Pancreas (tissue), 10 donors: ENCODE measurements at regions not wholly inside any gene's neighbourhood (a gene's known extent, or its start where the extent isn't known, plus 50 kb on each side); places are given as distances from the start of the nearest gene placed in this dataset.

ENCODE experiments used
- ATAC-seq, 4 donors: fragments of 200-7000 bp; cut with Tn5 transposase; one replicate each; pipeline versions ENCODE4 v1.8.0 to v1.9.1; 2020; ENCODE audit warnings: mild to moderate bottlenecking in 4 of 4, moderate library complexity in 4 of 4
- DNase-seq, 6 donors: peaks; one replicate each; pipeline ENCODE4 v3.0.0-alpha.2; 2020
- FAIRE-seq: peaks from 2 replicates; lab custom pipeline; 2012; peaks lifted over from hg19 to GRCh38; lab: Jason Lieb, UNC
- H3K27ac ChIP-seq, 4 donors: fragments of 200-600 bp; sonication (generic); 1 replicate in 3 of 4; 2 replicates in 1 of 4; pipeline versions ENCODE4 v1.5.0 to v1.8.0; 2020
- H3K27me3 ChIP-seq, 4 donors: fragments of 200-600 bp; one replicate each; pipeline ENCODE4 v1.8.0; 2021
- H3K36me3 ChIP-seq, 3 donors: fragments of 200-600 bp; sonication (generic) in 1 of 3; one replicate each; pipeline versions ENCODE4 v1.5.0 to v1.8.0; 2020 to 2021
- H3K4me1 ChIP-seq, 3 donors: fragments of 200-600 bp; one replicate each; pipeline ENCODE4 v1.8.0; 2021
- H3K4me3 ChIP-seq, 4 donors: fragments of 200-600 bp; sonication (generic) in 2 of 4; one replicate each; pipeline versions ENCODE4 v1.5.0 to v1.8.0; 2020 to 2021
- H3K9me3 ChIP-seq, 4 donors: fragments of 200-600 bp; one replicate each; pipeline ENCODE4 v1.8.0; 2021
- CTCF ChIP-seq, 4 donors: fragments of 200-600 bp; sonication (generic) in 3 of 4; IDR thresholded peaks; one replicate each; pipeline versions ENCODE4 v1.5.0 to v1.8.0; 2021; ENCODE audit warnings: antibody characterized with exemption in 4 of 4
- WGBS, 2 donors: extraction: QIAGEN DNeasy Blood & Tissue Kit; methylation state at CpG; one replicate each; pipeline ENCODE4 v1.1.7; 2013; 5-methylcytosine and 5-hydroxymethylcytosine counted together
- intact Hi-C, 3 donors: fragments of 100-400 bp; cut with DNase I; formaldehyde crosslinking; loops; one replicate each; pipeline versions ENCODE4 v1.11.1 to v1.14.2; 2022
- donor health status: healthy with polysubstance abuse.
- donor health status: DM: no; HTN: no; CAD: no; lungs with moderate emphysema.
- donor health status: DM: no; HTN: no; CAD: no.
- donor health status: control.
- donor health status: control.
- donor health status: Bipolar disorder and iron deficiency.
- donor health status: DM: yes; HTN: yes; CAD: no.
- donor health status: DM: no; HTN: no; CAD: no.
- donor health status: DM: no; HTN: no; CAD: no.
- donor health status: DM: yes; HTN: yes; CAD: no.

- no peak for TF ChIP-seq CTCF (IDR thresholded peaks at IDR 0.05)
- 67 to 70% methylated on average over 1 of the region's 1 CpG for WGBS, 2 donors
These were observed 225.5 kb upstream of the VRK2 start for GRCh38 chr2:57821088-57821487.

GRCh38 chr2:57828221-57828620, 218.4 kb upstream of the VRK2 start:
- H3K4me3 ChIP-seq = no peak overlapping the region
- TF ChIP-seq CTCF (IDR thresholded peaks at IDR 0.05) = no peak
- FAIRE-seq = no peak

More at GRCh38 chr2:57821088-57821487, 225.5 kb upstream of the VRK2 start:
- DNase-seq = no peak
- H3K4me3 ChIP-seq = no peak overlapping the region
- intact Hi-C loops = no loop called here
- ATAC-seq = no peak
- H3K36me3 ChIP-seq = no peaks in the 10 kb centered on the region
- H3K4me1 ChIP-seq = no peaks in the 10 kb centered on the region
- no peaks in the 10 kb centered on the region for H3K9me3 ChIP-seq
- FAIRE-seq = no peak
- H3K27ac ChIP-seq = no peak overlapping the region
- H3K27me3 ChIP-seq = no peaks in the 10 kb centered on the region

GRCh38 chr2:57834666-57835065, 211.9 kb upstream of the VRK2 start:
- ATAC-seq = no peak
- Histone ChIP-seq H3K27me3 (no peaks in the 10 kb centered on the region), H3K9me3 (no peaks in the 10 kb centered on the region), H3K4me3 (no peak overlapping the region), H3K4me1 (no peaks in the 10 kb centered on the region), H3K27ac (no peak overlapping the region), H3K36me3 (no peaks in the 10 kb centered on the region)
- no peak for DNase-seq
- no peak for FAIRE-seq
- intact Hi-C loops = no loop called here
- TF ChIP-seq CTCF (IDR thresholded peaks at IDR 0.05) = no peak

More at GRCh38 chr2:57828221-57828620, 218.4 kb upstream of the VRK2 start:
- H3K36me3 ChIP-seq = no peaks in the 10 kb centered on the region
- intact Hi-C loops = no loop called here
- no peaks in the 10 kb centered on the region for H3K4me1 ChIP-seq
- 78 to 87% methylated on average over 4 of the region's 4 CpGs for WGBS, 2 donors
- no peak overlapping the region for H3K27ac ChIP-seq
- DNase-seq = no peak
- ATAC-seq = no peak
- H3K9me3 ChIP-seq = no peaks in the 10 kb centered on the region
- no peaks in the 10 kb centered on the region for H3K27me3 ChIP-seq

- no peak overlapping the region for H3K27ac ChIP-seq
- WGBS, 2 donors = 93% methylated on average over 1 of the region's 1 CpG
These were observed 204.1 kb upstream of the VRK2 start for GRCh38 chr2:57842531-57842930.

GRCh38 chr2:57843158-57843557, 203.4 kb upstream of the VRK2 start:
- Histone ChIP-seq H3K27ac (no peak overlapping the region), H3K27me3 (no peaks in the 10 kb centered on the region), H3K4me3 (no peak overlapping the region), H3K4me1 (no peaks in the 10 kb centered on the region), H3K36me3 (no peaks in the 10 kb centered on the region), H3K9me3 (no peaks in the 10 kb centered on the region)
- DNase-seq (no peak), FAIRE-seq (no peak), ATAC-seq (peak in 1 of 4 donors; percentile 38)
- no peak for TF ChIP-seq CTCF (IDR thresholded peaks at IDR 0.05)
- WGBS, 2 donors = 41 to 52% methylated on average over 3 of the region's 3 CpGs
- intact Hi-C loops = no loop called here

More at GRCh38 chr2:57842531-57842930, 204.1 kb upstream of the VRK2 start:
- no peak for TF ChIP-seq CTCF (IDR thresholded peaks at IDR 0.05)
- H3K9me3 ChIP-seq = no peaks in the 10 kb centered on the region
- ATAC-seq (no peak), FAIRE-seq (no peak), DNase-seq (no peak)
- no peak overlapping the region for H3K4me3 ChIP-seq
- H3K36me3 ChIP-seq = no peaks in the 10 kb centered on the region
- intact Hi-C loops = no loop called here
- no peaks in the 10 kb centered on the region for H3K27me3 ChIP-seq
- H3K4me1 ChIP-seq = no peaks in the 10 kb centered on the region
